ENCODE measurements at regions not wholly inside any gene's neighbourhood (a gene's known extent, or its start where the extent isn't known, plus 50 kb on each side); places are given as distances from the start of the nearest gene placed in this dataset.
A peak's percentile ranks its signal among the peaks of the same experiment; 100 is the strongest.
"Not testable (repeated sequence)": the region's sequence is repeated elsewhere in the genome, so short reads cannot be mapped to it uniquely, and the experiment has no call there.

GRCh38 chr6:6724539-6725467 is 136.3 kb downstream of the LY86 start:
- DNase-seq (ENCODE audit: low read depth) = peak; percentile 18

- DNase-seq (ENCODE audit: low read depth) = no peak
Observed at GRCh38 chr6:6725468-6726209, 137.1 kb downstream of the LY86 start.

GRCh38 chr6:6728169-6728941 is 139.8 kb downstream of the LY86 start:
- DNase-seq (ENCODE audit: low read depth) = no peak

GRCh38 chr6:6729971-6730370 is 141.5 kb downstream of the LY86 start:
- DNase-seq (ENCODE audit: low read depth) = no peak

GRCh38 chr6:6730831-6731230 is 142.3 kb downstream of the LY86 start:
- no peak for DNase-seq (ENCODE audit: low read depth)

GRCh38 chr6:6734479-6735465 is 146.3 kb downstream of the LY86 start:
- no peak for DNase-seq (ENCODE audit: low read depth)

GRCh38 chr6:6736791-6737654 is 148.5 kb downstream of the LY86 start:
- DNase-seq (ENCODE audit: low read depth) = no peak

- DNase-seq (ENCODE audit: low read depth) = no peak
Observed at GRCh38 chr6:6737671-6738070, 149.2 kb downstream of the LY86 start.

GRCh38 chr6:6738108-6738507 is 149.6 kb downstream of the LY86 start:
- DNase-seq (ENCODE audit: low read depth) = no peak

GRCh38 chr6:6738922-6739716 is 150.6 kb downstream of the LY86 start:
- no peak for DNase-seq (ENCODE audit: low read depth)

- DNase-seq (ENCODE audit: low read depth) = no peak
Observed at GRCh38 chr6:6740595-6740994, 152.1 kb downstream of the LY86 start.

- DNase-seq (ENCODE audit: low read depth) = no peak
Observed at GRCh38 chr6:6741264-6741663, 152.7 kb downstream of the LY86 start.

- DNase-seq (ENCODE audit: low read depth) = no peak
Observed at GRCh38 chr6:6742535-6742934, 154.0 kb downstream of the LY86 start.

- no peak for DNase-seq (ENCODE audit: low read depth)
Observed at GRCh38 chr6:6744551-6744950, 156.0 kb downstream of the LY86 start.

GRCh38 chr6:6745637-6746332 is 157.3 kb downstream of the LY86 start:
- DNase-seq (ENCODE audit: low read depth) = not testable (repeated sequence)

GRCh38 chr6:6746333-6746969 is 157.9 kb downstream of the LY86 start:
- no peak for DNase-seq (ENCODE audit: low read depth)

GRCh38 chr6:6746970-6747338 is 158.4 kb downstream of the LY86 start:
- no peak for DNase-seq (ENCODE audit: low read depth)

- DNase-seq (ENCODE audit: low read depth) = no peak
Observed at GRCh38 chr6:6747371-6747770, 158.9 kb downstream of the LY86 start.

Data from stimulated activated CD8-positive, alpha-beta memory T cell treated with anti-CD3 and anti-CD28 coated beads, Interleukin-15, amount 100 ng/mL, for 1 hour (primary cell).